ENCODE measurements at regions not wholly inside any gene's neighbourhood (a gene's known extent, or its start where the extent isn't known, plus 50 kb on each side); places are given as distances from the start of the nearest gene placed in this dataset.

DNA sequence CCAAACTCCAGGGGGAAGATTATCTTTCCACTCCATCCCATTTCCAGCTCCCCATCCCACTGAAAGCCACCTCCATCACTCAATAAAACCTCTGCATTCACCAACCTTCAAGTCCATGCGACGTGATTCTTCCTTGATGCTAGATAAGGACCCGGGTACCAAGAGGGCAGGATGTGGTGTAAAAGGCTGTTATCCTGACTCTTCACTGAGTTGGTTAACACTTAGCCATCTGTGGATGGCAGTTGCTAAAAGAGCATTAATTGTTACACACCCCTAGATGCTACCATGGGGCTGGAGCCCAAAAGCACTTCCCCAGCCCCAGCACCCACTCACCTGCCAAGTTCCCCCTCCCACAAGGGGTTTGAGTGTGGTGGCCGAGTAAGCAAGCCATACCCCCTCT lies 53.4 kb upstream of the DPP10 start:
- no CpG with 5 or more reads among the region's 4 CpGs for WGBS (ENCODE audit: insufficient coverage)

More for the DNA sequence above, 53.4 kb upstream of the DPP10 start:
- Histone ChIP-seq H3K36me3 (ENCODE audit: control insufficient read depth, insufficient read depth, low read length) (no peaks in the 10 kb centered on the region), H3K4me3 (ENCODE audit: low read depth, low read length) (no peak overlapping the region), H3K4me1 (ENCODE audit: control insufficient read depth, insufficient read depth, low read length) (no peaks in the 10 kb centered on the region), H3K27ac (ENCODE audit: low read depth, low read length) (no peak overlapping the region), H3K9me3 (ENCODE audit: control insufficient read depth, insufficient read depth, low read length) (no peaks in the 10 kb centered on the region), H3K27me3 (ENCODE audit: control insufficient read depth, insufficient read depth, low read length) (no peaks in the 10 kb centered on the region)
- no peak for DNase-seq (ENCODE audit: low read depth in 4 of 6, low spot score in 6 of 6)
